GM12891 (cell line): ENCODE measurements at regions not wholly inside any gene's neighbourhood (a gene's known extent, or its start where the extent isn't known, plus 50 kb on each side); places are given as distances from the start of the nearest gene placed in this dataset.

Experiments
- POLR2A ChIP-seq: IDR thresholded peaks from 2 replicates; pipeline ENCODE4 v1.6.1; 2011; ENCODE audit warnings: low read depth, low read length, control low read depth
- POLR2AphosphoS5 ChIP-seq: IDR thresholded peaks from 2 replicates; pipeline ENCODE4 v1.6.1; 2011; ENCODE audit warnings: low read depth, low read length, control low read depth

GRCh38 chr9:23594421-23594820 lies 231.6 kb downstream of the ELAVL2 start:
- TF ChIP-seq POLR2A (no peak), POLR2AphosphoS5 (no peak)
